Astrocyte (in vitro differentiated cells and primary cell): ENCODE measurements at regions not wholly inside any gene's neighbourhood (a gene's known extent, or its start where the extent isn't known, plus 50 kb on each side); places are given as distances from the start of the nearest gene placed in this dataset.

Source experiments
- EZH2 ChIP-seq: IDR thresholded peaks from 2 replicates; pipeline ENCODE4 v1.6.1; 2012; ENCODE audit warnings: mild to moderate bottlenecking, low read length, inconsistent platforms; ENCODE audit not compliant: insufficient read depth
- TF ChIP-seq, protein P1 (sequence below): IDR thresholded peaks from 2 replicates; pipeline ENCODE4 v1.5.1; 2011; ENCODE audit warnings: low read depth, mild to moderate bottlenecking, inconsistent platforms, low read length, moderate library complexity; ENCODE audit not compliant: insufficient read depth

DNA sequence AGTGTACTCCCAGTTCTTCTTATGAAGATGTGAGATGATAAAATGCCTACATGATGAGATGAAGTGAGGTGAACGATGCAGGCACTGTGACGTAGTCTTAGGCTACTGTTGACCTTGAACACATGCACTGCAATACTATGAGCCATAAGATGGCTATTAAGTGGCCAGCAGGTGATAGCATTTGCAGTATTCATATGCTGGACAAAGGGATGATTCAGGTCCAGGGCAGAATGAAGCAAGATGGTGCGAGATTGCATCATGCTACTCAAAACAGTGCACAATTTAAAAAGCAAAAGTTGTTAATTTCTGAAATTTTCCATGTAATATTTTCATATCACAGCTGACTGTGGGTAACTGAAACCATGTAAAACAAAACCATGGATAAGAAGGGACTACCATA, 781.4 kb downstream of the PCDH18 start:
- TF ChIP-seq, protein P1, sequence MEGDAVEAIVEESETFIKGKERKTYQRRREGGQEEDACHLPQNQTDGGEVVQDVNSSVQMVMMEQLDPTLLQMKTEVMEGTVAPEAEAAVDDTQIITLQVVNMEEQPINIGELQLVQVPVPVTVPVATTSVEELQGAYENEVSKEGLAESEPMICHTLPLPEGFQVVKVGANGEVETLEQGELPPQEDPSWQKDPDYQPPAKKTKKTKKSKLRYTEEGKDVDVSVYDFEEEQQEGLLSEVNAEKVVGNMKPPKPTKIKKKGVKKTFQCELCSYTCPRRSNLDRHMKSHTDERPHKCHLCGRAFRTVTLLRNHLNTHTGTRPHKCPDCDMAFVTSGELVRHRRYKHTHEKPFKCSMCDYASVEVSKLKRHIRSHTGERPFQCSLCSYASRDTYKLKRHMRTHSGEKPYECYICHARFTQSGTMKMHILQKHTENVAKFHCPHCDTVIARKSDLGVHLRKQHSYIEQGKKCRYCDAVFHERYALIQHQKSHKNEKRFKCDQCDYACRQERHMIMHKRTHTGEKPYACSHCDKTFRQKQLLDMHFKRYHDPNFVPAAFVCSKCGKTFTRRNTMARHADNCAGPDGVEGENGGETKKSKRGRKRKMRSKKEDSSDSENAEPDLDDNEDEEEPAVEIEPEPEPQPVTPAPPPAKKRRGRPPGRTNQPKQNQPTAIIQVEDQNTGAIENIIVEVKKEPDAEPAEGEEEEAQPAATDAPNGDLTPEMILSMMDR = no peak
- no peak for TF ChIP-seq EZH2
